Neuronal stem cell (in vitro differentiated cells): ENCODE measurements at regions not wholly inside any gene's neighbourhood (a gene's known extent, or its start where the extent isn't known, plus 50 kb on each side); places are given as distances from the start of the nearest gene placed in this dataset.

Source experiments
- DNase-seq: peaks from one replicate; pipeline ENCODE4 v3.0.0-alpha.2; 2013; ENCODE audit warnings: low spot score
- H2AFZ ChIP-seq: one replicate; pipeline ENCODE4 v1.6.1; 2013; ENCODE audit warnings: mild to moderate bottlenecking, low read length, inconsistent platforms
- H2AK5ac ChIP-seq: 2 replicates; pipeline ENCODE4 v1.6.1; 2013; ENCODE audit warnings: low read depth, mild to moderate bottlenecking, inconsistent platforms, low read length, moderate library complexity, mixed read lengths
- H2BK120ac ChIP-seq: 2 replicates; pipeline ENCODE4 v1.6.1; 2013; ENCODE audit warnings: low read depth, mild to moderate bottlenecking, inconsistent platforms, low read length, moderate library complexity, mixed read lengths
- H2BK12ac ChIP-seq: one replicate; pipeline ENCODE4 v1.6.1; 2013; ENCODE audit warnings: low read length, inconsistent platforms
- H2BK15ac ChIP-seq: 2 replicates; pipeline ENCODE4 v1.6.1; 2013; ENCODE audit warnings: mild to moderate bottlenecking, low read length, inconsistent platforms, mixed read lengths
- H2BK5ac ChIP-seq: one replicate; pipeline ENCODE4 v1.6.1; 2013; ENCODE audit warnings: inconsistent platforms, mild to moderate bottlenecking, low read length, moderate library complexity
- H3K14ac ChIP-seq: one replicate; pipeline ENCODE4 v1.6.1; 2013; ENCODE audit warnings: low read length, inconsistent platforms
- H3K18ac ChIP-seq: 2 replicates; pipeline ENCODE4 v1.6.1; 2013; ENCODE audit warnings: low read length, inconsistent platforms
- H3K23ac ChIP-seq: 2 replicates; pipeline ENCODE4 v1.6.1; 2013; ENCODE audit warnings: low read depth, mild to moderate bottlenecking, mixed read lengths, low read length, inconsistent platforms; ENCODE audit not compliant: poor library complexity
- H3K27ac ChIP-seq: replicated peaks from 3 replicates; pipeline ENCODE4 v1.5.1; 2013; ENCODE audit warnings: low read length, inconsistent platforms
- H3K27me3 ChIP-seq, 3 experiments: 2 replicates each; pipeline ENCODE4 v1.6.1; 2013; ENCODE audit warnings: low read length in 3 of 3, mild to moderate bottlenecking in 2 of 3, inconsistent platforms in 1 of 3, low read depth in 1 of 3, mixed read lengths in 1 of 3, moderate library complexity in 1 of 3; ENCODE audit not compliant: control insufficient read depth in 3 of 3, insufficient read depth in 3 of 3
- H3K36me3 ChIP-seq, 2 donors: replicated peaks in 1 of 2; 2 replicates each; pipeline ENCODE4 v1.6.1; 2013; ENCODE audit warnings: low read length in 2 of 2; ENCODE audit not compliant: control insufficient read depth in 2 of 2, insufficient read depth in 2 of 2
- H3K4ac ChIP-seq: 2 replicates; pipeline ENCODE4 v1.6.1; 2013; ENCODE audit warnings: inconsistent platforms, mild to moderate bottlenecking, low read length, moderate library complexity
- H3K4me1 ChIP-seq, 2 donors: 1 replicate in 1 of 2; 2 replicates in 1 of 2; pipeline ENCODE4 v1.6.1; 2013; ENCODE audit warnings: low read length in 2 of 2, low read depth in 1 of 2; ENCODE audit not compliant: control insufficient read depth in 2 of 2, insufficient read depth in 1 of 2
- H3K4me2 ChIP-seq: one replicate; pipeline ENCODE4 v1.6.1; 2013; ENCODE audit warnings: mild to moderate bottlenecking, low read length, inconsistent platforms; ENCODE audit not compliant: insufficient read depth, poor library complexity, severe bottlenecking
- H3K4me3 ChIP-seq, 2 donors: 2 replicates each; pipeline ENCODE4 v1.5.1; 2013; ENCODE audit warnings: low read length in 2 of 2, mild to moderate bottlenecking in 2 of 2, inconsistent platforms in 1 of 2, moderate library complexity in 1 of 2
- H3K79me1 ChIP-seq: one replicate; pipeline ENCODE4 v1.6.1; 2013; ENCODE audit warnings: low read depth, mild to moderate bottlenecking, inconsistent platforms, low read length, moderate library complexity
- H3K9ac ChIP-seq: one replicate; pipeline ENCODE4 v1.6.1; 2013; ENCODE audit warnings: mild to moderate bottlenecking, low read depth, low read length, inconsistent platforms; ENCODE audit not compliant: poor library complexity
- H3K9me3 ChIP-seq, 2 donors: replicated peaks in 1 of 2; 2 replicates each; pipeline versions ENCODE3 to v1.6.1; 2013; ENCODE audit warnings: low read length in 2 of 2, mild to moderate bottlenecking in 2 of 2, inconsistent platforms in 1 of 2, low read depth in 1 of 2, mixed read lengths in 1 of 2, moderate library complexity in 1 of 2; ENCODE audit not compliant: control insufficient read depth in 2 of 2, insufficient read depth in 1 of 2
- H4K8ac ChIP-seq: one replicate; pipeline ENCODE4 v1.6.1; 2013; ENCODE audit warnings: low read depth, mild to moderate bottlenecking, inconsistent platforms, low read length, moderate library complexity
- H4K91ac ChIP-seq: one replicate; pipeline ENCODE4 v1.6.1; 2013; ENCODE audit warnings: low read length, low read depth, mild to moderate bottlenecking, inconsistent platforms; ENCODE audit not compliant: poor library complexity
- WGBS, 2 donors: extraction: QIAGEN DNeasy Blood & Tissue Kit; methylation state at CpG; one replicate each; pipeline ENCODE4 v1.1.7; 2013; ENCODE audit warnings: missing lambda C conversion rate in 2 of 2, mixed read lengths in 1 of 2; ENCODE audit not compliant: insufficient read length in 2 of 2, insufficient replicate concordance in 1 of 2; ENCODE audit errors: extremely low coverage in 2 of 2; 5-methylcytosine and 5-hydroxymethylcytosine counted together

GRCh38 chr4:60805500-60806313, 394.4 kb upstream of the ADGRL3 start:
- H2BK15ac ChIP-seq, result no peak overlapping the region
- no peak overlapping the region for H2AK5ac ChIP-seq
- WGBS, 2 donors, result no CpG with 5 or more reads among the region's 6 CpGs
- H3K14ac ChIP-seq, result no peak overlapping the region
- H3K18ac ChIP-seq, result no peak overlapping the region
- no peak overlapping the region for H2BK12ac ChIP-seq
- no peak overlapping the region for H2BK5ac ChIP-seq
- H2AFZ ChIP-seq, result peak overlapping the region; percentile 71
- H3K4ac ChIP-seq, result no peak overlapping the region
- H4K8ac ChIP-seq, result no peak overlapping the region
- no peak overlapping the region for H3K9ac ChIP-seq
- H3K36me3 ChIP-seq, result no peaks in the 10 kb centered on the region
- no peak overlapping the region for H3K4me2 ChIP-seq
- peaks cover 0 to 2% of the 10 kb centered on the region in 2 donors for H3K4me1 ChIP-seq
- H3K9me3 ChIP-seq, result no peaks in the 10 kb centered on the region
- DNase-seq, result peak; percentile 21
- no peak overlapping the region for H3K27ac ChIP-seq
- H4K91ac ChIP-seq, result no peak overlapping the region
- no peaks in the 10 kb centered on the region for H3K27me3 ChIP-seq
- no peak overlapping the region for H2BK120ac ChIP-seq
- no peak overlapping the region for H3K4me3 ChIP-seq
- no peaks in the 10 kb centered on the region for H3K79me1 ChIP-seq
- no peak overlapping the region for H3K23ac ChIP-seq

GRCh38 chr4:60808726-60809485, 391.2 kb upstream of the ADGRL3 start:
- Histone ChIP-seq H4K8ac (no peak overlapping the region), H3K9me3 (no peaks in the 10 kb centered on the region), H3K36me3 (no peaks in the 10 kb centered on the region), H2BK120ac (no peak overlapping the region), H3K23ac (no peak overlapping the region), H3K79me1 (no peaks in the 10 kb centered on the region), H3K14ac (no peak overlapping the region), H3K9ac (no peak overlapping the region), H3K4me2 (no peak overlapping the region), H3K4me1 (peaks cover 0 to 2% of the 10 kb centered on the region in 2 donors), H3K27ac (no peak overlapping the region), H3K27me3 (no peaks in the 10 kb centered on the region), H2AFZ (no peak overlapping the region), H2AK5ac (no peak overlapping the region), H2BK12ac (no peak overlapping the region), H3K4ac (no peak overlapping the region), H3K4me3 (no peak overlapping the region), H4K91ac (no peak overlapping the region), H3K18ac (no peak overlapping the region), H2BK15ac (no peak overlapping the region), H2BK5ac (no peak overlapping the region)
- no CpG with 5 or more reads among the region's 1 CpG for whole genome bisulfite sequencing, 2 donors
- no peak for DNase-seq

GRCh38 chr4:60809486-60809800, 390.7 kb upstream of the ADGRL3 start:
- no peaks in the 10 kb centered on the region for H3K27me3 ChIP-seq
- H2BK5ac ChIP-seq, result no peak overlapping the region
- H3K18ac ChIP-seq, result no peak overlapping the region
- no peak overlapping the region for H2AFZ ChIP-seq
- no peak overlapping the region for H3K27ac ChIP-seq
- H3K23ac ChIP-seq, result no peak overlapping the region
- no peak overlapping the region for H3K9ac ChIP-seq
- H4K8ac ChIP-seq, result no peak overlapping the region
- no peaks in the 10 kb centered on the region for H3K79me1 ChIP-seq
- no peak overlapping the region for H2BK15ac ChIP-seq
- H3K9me3 ChIP-seq, result no peaks in the 10 kb centered on the region
- H3K4me3 ChIP-seq, result no peak overlapping the region
- no peak overlapping the region for H3K4ac ChIP-seq
- no CpG with 5 or more reads among the region's 1 CpG for WGBS, 2 donors
- no peak overlapping the region for H3K14ac ChIP-seq
- H3K36me3 ChIP-seq, result no peaks in the 10 kb centered on the region
- no peak overlapping the region for H4K91ac ChIP-seq
- no peak overlapping the region for H3K4me2 ChIP-seq
- DNase-seq, result no peak
- H2BK12ac ChIP-seq, result no peak overlapping the region
- no peak overlapping the region for H2AK5ac ChIP-seq
- peaks cover 0 to 2% of the 10 kb centered on the region in 2 donors for H3K4me1 ChIP-seq
- H2BK120ac ChIP-seq, result no peak overlapping the region

GRCh38 chr4:60812811-60813210, 387.3 kb upstream of the ADGRL3 start:
- no peak overlapping the region for H3K27ac ChIP-seq
- no peak overlapping the region for H3K4me2 ChIP-seq
- no peak overlapping the region for H3K14ac ChIP-seq
- no peak overlapping the region for H3K23ac ChIP-seq
- no peak overlapping the region for H4K91ac ChIP-seq
- no peak overlapping the region for H2AK5ac ChIP-seq
- no peak overlapping the region for H2BK5ac ChIP-seq
- H2BK12ac ChIP-seq, result no peak overlapping the region
- H3K9me3 ChIP-seq, result no peaks in the 10 kb centered on the region
- DNase-seq, result no peak
- H2BK120ac ChIP-seq, result no peak overlapping the region
- H3K9ac ChIP-seq, result no peak overlapping the region
- H3K4me3 ChIP-seq, result no peak overlapping the region
- no peak overlapping the region for H2BK15ac ChIP-seq
- H3K4me1 ChIP-seq, result peaks cover 0 to 2% of the 10 kb centered on the region in 2 donors
- WGBS, 2 donors, result no CpG with 5 or more reads among the region's 1 CpG
- no peaks in the 10 kb centered on the region for H3K27me3 ChIP-seq
- no peak overlapping the region for H2AFZ ChIP-seq
- no peak overlapping the region for H3K18ac ChIP-seq
- no peaks in the 10 kb centered on the region for H3K36me3 ChIP-seq
- H3K79me1 ChIP-seq, result no peaks in the 10 kb centered on the region
- H3K4ac ChIP-seq, result no peak overlapping the region
- no peak overlapping the region for H4K8ac ChIP-seq
